Activated naive CD4-positive, alpha-beta T cell treated with Interleukin-2 at 50 U/mL for 16 hours (primary cell): ENCODE measurements at regions not wholly inside any gene's neighbourhood (a gene's known extent, or its start where the extent isn't known, plus 50 kb on each side); places are given as distances from the start of the nearest gene placed in this dataset.

Experiments
- DNase-seq: peaks from one replicate; pipeline ENCODE4 v3.0.0-alpha.2; 2020

DNA sequence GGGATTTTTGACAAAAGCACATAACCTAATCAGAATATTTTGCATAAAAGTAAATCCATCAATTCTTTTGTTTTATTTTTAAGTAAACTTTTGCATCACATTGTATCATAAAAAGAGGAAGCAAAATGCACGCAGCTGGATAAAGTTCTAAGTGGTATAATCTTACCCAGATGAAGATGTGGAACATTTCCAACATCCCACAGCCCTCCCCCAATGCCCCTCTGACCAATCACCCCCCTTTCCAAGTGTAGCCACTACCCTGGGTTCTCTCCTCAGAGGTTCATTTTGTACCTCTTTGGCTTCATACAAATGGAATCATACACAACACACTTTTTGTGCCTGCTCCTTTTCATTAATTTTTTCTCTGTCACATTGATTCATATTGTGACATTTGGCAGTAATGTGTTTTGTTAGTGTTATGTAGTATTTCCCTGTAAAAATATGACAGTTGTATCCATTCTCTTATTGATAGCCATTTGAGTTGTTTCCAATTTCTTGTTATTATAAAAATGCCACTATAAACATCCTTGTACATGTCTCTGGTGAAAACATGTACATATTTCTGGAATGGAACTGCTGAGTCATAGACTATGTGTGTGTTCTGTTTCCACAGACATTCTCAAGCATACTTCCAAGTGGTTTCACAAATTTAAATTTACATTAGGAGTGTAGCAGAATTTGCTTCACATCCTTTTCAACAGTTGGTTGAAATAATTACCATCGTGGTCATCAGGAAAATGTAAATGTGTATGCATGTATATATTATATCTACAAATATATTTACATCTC lies 92.9 kb upstream of the SYNDIG1 start:
- DNase-seq = no peak

DNA sequence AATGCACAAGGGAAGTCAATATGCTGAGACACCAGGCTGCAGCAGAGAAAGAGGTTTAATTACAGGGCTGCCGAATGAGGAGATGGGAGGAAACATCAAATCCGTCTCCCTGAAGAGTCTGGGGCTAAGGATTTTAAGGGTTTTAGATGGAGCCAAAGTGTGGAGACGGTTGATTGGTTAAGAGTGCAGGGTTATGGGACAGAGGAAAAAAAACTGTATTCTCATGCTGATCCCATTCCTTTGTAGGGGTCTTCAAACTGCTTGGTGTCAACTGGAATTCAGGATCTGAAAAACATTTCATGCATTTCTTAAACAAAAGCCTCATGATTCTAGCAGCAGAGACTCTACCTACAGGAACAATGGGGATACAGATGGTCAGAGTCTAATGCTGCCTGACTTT lies 96.1 kb upstream of the SYNDIG1 start:
- no peak for DNase-seq

DNA sequence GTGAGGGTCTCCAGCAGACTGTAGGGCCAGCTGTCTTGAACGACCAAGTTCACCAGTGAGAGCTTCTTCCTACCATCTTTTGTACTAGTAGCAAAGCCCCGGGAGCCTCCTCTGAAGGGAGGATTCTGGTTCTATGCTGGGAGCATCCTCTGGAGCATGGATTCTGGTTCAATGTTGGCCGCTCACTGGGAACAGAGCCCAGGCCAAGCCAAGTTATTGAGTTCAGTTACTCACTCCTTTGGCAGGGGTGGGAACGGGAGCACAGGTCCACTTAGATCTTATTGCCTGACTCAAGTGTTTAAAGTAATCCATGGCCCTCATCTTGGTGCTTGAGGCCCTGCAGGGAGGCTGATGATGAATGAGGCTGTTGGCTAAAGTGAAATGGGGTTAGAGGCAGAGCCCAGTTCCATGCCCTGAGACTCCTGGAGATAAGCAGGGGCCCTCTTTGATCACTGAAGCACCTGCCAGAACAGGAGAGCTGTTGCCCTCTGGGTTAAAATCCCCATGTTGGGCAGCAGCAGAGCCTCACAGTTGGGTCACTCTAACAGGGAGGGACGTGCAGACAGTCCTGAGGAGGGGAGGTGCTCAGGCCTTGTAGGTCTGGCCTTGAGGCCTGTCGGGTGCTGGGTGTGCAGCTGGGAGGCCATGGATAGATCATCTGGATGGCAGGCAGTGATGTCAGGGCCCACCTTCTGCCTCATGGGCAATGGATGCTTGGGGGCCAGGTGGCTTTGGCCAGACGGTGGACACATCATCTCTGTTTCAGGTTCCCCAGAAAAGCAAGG lies 98.3 kb upstream of the SYNDIG1 start:
- DNase-seq = no peak

DNA sequence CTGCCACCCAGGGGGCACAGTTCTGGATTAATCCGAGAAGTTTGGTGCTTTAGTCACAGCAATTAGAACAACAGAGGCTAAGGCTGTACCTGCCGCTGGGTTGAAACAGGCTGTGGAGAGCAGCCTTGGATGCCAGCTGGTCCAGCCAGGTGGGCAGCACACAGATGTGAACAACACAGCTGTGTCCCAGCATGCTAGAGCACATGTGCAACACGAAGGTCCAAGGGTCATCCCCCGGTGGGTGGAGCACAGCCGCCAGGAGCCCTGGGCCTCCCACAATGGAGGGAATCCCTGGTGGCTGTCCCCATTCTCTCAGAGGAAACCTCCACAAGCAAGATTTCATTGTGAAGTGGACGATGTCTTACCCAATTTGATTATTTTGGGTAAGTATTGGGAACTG lies 99.2 kb upstream of the SYNDIG1 start:
- DNase-seq = no peak

DNA sequence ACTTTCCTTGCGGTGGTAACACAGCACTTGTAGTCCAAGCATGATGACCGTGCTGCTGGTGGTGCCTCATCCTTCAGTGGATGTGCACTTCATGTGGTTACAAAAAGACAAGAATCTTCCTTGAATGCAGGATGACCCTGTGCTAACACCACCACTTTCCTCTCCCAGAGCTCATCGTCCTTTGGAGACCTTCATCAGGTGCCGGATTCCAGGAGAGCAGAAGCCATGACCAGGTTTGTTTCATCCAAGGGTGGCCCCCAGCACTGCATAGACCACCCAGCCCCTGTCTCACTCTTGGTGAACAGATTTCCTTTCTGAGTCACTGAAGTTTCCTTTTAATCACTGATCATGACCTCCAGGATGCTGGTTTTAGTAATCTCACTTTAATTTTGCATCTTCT lies 101.2 kb upstream of the SYNDIG1 start:
- no peak for DNase-seq

DNA sequence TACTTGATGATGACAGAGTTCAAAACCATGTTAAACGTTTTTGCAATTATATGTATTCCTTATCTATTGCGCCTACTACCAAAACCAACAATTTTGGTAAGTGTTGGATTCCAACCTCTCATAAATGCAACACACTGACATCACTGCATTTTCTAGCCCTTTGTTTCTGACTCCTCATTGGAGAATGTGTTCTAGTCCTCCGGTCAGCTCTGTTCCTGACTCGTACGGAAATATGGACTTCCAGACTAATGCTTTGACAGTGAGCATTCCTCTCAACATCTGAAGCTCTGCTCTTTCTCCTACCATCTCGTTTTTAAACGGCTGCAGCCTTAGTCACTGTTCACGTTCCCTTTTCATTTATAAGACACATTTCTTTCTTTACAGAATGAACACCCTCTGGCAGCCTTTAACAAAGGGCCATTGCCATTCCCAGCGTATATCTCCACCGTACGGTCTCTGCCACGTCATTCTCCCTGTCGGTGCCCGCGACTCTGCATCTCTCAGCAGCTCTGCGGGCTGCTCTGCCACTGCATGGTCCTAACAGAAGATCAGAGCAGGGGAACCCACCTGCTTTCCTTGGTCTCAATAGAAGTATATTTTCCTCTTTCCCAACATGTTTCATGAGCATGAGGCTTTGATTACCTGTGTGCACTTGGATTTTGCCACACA lies 103.0 kb upstream of the SYNDIG1 start:
- no peak for DNase-seq

DNA sequence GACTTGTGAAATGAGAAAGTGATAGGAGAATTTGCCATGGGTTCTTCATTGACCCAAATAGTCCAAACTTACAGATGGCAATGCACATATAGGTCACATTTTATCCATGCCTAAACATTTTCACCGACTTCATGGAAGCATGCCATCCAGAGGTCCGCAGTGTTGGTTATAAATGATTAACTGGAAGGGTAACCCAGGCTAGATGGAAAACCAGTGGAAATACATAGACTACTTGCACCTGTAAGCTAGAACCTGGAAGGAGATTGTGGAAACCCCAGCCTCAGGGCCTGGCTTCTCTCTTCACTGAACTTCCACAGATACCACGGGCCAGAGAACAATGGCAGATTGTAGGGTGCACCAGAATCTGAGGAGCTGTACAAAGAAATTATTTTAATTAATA lies 103.8 kb upstream of the SYNDIG1 start:
- no peak for DNase-seq

DNA sequence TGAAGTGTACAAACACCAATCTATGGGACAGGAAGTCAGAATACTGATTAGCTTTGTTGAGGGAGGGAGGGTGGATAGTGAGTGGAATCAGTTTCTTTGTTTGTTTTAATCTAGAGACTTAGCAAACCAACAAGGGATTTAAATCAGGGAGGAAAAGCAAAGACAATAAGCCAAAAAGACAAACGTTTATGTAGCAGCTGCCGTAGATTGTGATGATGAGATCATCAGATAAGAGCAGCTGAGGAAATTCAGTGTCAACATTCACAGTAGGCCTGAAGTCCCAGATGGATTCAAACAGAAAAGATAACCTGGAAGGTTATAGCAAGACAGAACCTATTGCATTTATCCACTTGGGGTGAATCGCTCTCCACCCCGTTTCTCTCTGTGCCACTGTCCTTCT lies 104.9 kb upstream of the SYNDIG1 start:
- no peak for DNase-seq

DNA sequence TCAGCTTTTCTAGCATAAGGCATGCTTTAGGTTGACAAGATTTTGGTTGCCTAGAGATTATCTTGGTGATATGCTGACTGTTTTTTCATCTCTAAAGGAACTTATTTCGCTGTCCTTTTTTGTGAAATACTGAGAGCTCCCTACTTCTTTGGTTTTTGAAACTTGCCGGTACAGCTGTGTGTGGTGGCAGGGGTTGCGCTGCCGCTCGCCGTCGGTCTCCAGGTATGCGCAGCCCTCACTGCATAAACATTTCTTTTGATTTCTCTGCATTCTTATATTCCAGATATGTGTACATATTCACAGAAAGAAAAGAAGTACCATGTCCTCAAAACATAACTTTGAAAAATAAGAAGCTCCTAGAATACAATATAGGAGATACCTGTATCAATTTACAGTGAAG lies 106.4 kb upstream of the SYNDIG1 start:
- DNase-seq = no peak

DNA sequence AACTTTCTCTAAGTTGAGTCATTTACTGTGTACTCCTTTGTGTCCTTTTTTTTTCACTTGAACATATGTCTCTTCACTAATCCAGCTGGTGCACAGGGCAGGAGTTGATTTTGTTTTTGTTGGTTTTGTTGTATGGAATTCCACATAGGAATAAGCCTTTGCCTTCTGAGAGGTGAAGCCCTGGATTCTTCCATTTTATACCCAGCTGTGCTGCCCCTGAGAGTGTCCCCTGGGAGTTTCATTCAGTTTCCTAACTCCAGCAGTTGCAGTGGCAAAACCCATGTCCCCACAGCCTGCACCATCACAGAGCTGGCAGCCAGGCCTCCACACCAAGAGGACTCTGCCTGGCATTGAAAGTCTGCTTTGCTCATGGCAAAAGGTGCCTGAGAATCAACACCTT lies 107.3 kb upstream of the SYNDIG1 start:
- no peak for DNase-seq

DNA sequence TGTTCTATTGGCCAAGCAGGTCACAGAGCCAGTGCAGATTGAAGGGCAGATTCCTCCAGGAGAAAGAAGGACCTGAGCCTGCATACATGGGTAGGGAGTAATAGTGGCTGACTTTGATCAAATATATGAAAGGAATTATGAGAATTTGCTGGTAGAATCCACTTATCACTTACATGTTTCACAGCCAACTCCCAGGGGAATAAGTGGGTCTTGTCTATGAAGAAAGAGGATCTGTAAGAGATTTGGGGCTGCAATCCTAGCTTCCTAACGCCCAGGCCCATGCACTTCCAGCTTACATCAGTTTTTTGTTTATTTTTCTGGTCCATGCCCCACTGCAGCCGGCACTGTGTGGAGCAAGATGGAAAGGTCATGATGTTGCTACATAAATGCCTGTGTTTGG lies 107.9 kb upstream of the SYNDIG1 start:
- no peak for DNase-seq

DNA sequence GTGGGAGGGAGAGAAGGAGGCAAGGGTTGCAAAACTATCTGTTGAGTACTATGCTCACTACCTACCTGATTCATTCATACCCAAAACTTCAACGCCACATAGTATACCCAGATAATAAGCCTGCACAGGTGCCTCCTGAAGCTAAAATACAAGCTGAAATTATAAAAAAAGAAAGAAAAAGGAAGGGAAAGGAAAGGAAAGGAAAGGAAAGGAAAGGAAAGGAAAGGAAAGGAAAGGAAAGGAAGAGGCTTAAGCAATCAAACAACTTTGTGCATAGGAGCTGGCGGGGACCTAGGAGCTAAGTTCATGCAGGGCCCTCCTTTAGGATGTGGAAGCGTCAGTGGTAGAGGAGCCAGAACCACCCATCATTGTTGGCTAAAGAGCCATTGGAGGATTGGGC lies 108.9 kb upstream of the SYNDIG1 start:
- DNase-seq = no peak

DNA sequence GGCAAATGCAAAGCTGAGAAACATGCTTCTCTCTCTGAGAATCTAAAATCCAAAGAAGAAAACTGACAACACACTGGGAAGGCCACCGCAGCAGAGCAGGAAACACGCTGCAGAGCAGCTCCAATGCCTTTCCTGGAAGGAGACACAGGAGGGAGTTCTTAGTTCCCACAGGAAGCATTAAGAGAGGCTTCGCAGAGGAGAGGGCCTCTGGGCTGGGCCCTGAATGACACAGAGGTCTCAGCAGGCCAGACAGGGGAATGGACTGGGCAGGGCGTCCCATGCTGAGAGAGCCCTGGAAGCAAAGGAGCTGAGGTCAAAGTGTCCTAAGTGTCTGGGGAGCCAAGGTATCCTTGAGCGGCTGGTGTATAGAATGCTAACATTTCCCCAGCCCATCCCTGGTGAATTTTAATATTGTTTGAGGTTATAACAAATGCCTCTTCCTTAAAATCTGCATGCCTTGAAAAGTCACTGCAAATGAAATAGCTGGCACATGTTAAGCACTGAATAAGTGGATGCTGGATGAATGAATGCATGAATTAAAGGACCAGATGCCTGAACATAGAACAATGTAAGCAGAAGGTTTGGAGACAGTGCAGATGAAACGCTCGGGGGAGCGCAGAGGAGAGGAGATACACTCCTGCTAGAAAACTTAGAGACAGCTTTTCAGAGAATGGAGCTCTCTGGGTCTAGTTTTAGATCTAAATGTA lies 110.0 kb upstream of the SYNDIG1 start:
- DNase-seq = no peak

DNA sequence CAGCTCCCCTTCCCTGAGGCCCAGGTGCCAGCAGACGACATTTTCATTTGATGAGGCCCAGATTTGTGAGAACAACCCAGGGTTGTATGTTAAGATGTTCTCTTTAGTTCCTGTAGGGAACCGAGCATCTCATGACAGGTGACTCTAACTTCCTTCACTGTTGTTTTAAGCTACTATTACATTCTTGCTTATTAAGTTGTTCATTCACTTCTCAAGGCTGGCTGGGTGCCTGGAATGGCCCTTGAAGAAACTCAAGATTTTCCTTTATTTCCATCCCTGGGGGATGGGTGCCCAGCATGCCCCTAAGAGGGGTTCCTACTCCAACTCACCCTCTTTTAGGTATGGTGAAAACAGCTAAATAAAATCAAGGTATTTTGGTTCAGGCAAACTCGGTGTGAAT lies 111.5 kb upstream of the SYNDIG1 start:
- DNase-seq = no peak

DNA sequence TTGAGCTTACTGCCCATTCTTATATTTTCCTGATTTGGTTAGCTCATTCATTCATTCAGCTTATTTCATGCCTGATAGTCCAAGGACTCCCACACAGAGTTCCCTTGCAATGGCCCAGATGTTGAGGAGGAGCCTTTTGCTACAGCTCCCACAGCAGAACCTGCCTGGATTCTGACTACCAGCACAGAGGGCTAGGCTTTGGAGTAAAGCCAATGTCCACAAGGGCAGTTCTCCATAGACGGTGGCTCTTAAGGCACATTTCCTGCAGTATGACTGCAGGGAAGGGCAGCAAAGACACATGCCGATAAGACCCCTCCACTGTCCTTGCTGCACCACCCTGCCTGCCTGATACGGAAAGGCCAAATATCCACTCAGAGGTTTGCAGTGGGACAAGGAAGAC lies 112.3 kb upstream of the SYNDIG1 start:
- no peak for DNase-seq

DNA sequence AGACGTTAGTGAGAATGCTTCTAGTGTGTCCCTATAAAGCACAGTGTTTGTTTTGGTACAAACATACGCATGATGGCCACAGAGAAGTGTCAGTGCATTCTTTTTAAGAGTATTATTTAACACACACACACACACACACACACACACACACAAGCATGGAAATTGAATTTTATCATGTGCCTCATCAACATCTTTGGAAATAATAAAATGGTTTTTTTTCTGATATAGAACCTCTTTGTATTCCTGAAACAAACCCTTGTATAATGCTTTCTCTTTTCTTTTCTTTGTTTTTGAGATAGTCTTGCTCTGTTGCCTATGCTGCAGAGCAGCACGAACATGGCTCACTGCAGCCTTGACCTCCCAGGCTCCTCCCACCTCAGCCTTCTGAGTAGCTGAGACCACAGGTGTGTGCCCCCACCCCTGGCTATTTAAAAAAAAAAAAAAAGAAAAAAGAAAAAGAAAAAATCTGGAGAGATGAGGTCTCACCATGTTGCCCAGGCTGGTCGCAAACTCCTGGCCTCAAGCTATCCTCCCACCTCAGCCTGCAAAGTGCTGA lies 116.2 kb upstream of the SYNDIG1 start:
- DNase-seq = no peak

DNA sequence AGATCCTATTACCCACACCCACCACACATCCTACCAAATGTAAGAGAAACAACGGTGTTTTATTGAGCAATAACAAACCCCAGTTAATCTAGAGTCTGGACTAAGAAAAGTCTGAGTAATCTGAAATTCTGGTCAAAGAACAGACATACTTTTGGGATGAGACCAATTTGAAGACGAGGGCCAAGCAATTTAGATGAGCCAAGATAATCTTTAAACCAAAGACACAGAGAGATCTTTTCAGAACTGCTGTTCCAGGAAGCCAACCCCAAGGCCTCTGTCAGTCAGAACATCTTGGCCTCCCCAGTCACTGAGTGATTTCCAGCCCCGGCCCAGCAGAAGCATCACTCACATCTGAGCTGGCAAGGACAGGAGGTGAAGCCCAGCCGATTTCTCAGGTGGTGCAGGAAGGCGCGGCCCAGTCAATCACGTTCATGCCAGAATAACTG lies 118.5 kb upstream of the SYNDIG1 start:
- DNase-seq = no peak

DNA sequence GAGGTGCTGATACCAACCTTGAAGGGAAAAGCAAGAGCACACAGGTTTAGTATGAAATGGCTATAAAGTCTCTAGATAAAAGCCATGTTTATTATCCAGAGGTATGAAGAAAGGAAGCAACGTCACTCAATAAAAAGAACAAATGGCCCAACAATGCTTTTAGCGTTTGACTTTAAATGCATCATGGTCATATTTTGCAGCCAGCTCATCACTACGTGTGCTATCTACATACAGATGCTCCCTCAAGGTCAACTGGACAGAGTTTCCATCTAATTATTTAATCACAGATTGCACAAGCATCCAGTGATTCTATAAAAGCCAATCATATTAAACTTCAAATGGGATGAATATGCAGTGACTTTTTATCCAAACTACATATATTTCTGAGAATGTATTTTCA lies 127.6 kb upstream of the SYNDIG1 start:
- DNase-seq = no peak

DNA sequence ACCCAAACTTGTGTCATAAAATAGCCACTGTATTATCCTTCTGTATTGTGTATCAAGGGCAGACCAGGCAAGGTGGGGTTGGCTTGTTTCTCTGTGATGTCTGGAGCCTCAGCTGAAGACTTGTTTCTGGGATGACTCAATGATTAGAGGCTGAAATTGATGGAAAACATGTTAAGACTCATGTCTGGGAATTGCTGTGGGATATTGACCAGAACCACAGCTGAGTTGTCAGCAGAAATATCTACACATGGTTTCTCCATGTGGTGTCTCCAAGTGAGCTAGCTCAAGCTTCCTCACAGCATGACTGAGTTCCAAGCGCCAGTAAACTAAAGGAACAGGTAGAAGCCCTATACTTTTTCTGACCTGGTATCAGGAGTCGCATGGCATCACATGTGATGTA lies 128.5 kb upstream of the SYNDIG1 start:
- no peak for DNase-seq

DNA sequence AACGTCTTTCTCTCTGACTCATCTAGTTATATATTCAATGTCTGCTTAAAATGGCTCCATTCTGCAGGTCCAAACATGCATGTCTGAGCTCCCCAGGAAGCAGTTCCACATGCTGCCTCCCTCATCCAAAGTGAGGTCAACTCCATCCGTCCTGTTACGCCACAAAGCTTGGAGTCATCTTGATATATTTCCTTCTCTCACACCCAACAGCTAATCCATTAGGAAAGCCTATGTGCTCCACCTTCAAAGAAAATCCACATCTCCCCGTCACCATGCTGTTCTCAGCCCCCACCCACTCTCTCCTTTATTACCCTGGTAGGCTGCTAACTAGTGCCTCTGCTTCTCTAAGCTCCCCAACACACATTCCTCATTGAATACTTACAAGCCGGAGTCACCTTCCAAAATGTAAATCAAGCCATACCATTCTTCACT lies 130.2 kb upstream of the SYNDIG1 start:
- no peak for DNase-seq

DNA sequence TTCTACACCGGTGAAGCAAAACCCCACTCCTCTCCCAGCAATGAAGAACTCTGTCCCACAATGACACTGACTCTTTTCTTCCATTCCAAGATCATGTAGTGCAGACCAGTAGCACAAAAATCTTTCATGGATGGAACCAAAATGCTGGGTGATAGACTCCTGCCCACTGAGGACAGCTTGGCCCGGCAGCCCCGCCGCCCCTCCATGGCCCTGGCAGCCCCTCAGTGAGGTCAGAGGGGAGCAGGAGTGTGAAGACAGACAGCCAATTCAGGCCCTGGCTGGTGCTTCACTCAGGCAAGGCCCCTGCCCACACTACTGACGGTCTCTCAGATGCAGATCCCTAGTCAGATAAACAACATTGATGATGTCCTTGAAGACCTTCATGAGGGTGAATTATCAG lies 131.9 kb upstream of the SYNDIG1 start:
- DNase-seq = no peak

DNA sequence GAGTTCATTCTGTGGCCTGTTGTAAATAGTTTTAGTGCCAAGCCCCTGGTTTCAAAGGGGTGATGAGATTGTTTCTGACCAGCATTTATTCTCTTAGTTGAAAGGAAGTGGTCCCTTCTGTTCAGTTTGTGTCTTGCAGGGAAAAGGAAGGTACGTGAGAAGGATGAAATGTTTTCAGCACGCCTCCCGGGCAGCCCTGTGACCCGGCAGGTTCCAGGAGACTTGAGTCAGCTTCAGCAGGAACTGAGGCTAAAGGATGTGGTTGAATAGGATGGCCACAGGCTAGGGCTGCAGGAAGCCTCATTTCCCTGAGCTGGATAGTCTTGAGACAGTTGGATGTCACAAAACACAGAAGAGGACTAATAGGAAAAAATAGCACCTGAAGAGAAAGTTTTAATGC lies 132.4 kb upstream of the SYNDIG1 start:
- DNase-seq = no peak

DNA sequence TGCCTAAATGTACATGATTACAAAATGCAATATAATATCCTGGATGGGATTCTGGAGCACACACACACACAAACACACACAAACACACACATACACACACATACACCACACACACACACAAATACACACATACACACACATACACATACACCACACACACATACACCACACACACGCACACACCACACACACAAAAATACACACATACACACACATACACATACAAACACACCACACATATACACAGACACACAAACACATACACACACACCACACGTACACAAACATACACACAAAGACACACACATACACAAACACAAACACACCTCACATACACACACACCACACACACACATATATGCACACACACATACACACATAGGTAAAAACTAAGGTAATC lies 134.6 kb upstream of the SYNDIG1 start:
- no peak for DNase-seq
